GM12878 (cell line): ENCODE measurements at regions not wholly inside any gene's neighbourhood (a gene's known extent, or its start where the extent isn't known, plus 50 kb on each side); places are given as distances from the start of the nearest gene placed in this dataset.
"Not testable (repeated sequence)": the region's sequence is repeated elsewhere in the genome, so short reads cannot be mapped to it uniquely, and the experiment has no call there.

ENCODE experiments used
- CEBPB ChIP-seq, 2 experiments: fragments of 150-350 bp in 1 of 2; IDR thresholded peaks; 2 replicates each; pipeline ENCODE4 v1.6.1; 2012 to 2014; ENCODE audit warnings: low read depth in 2 of 2, low read length in 2 of 2, borderline replicate concordance in 1 of 2, inconsistent platforms in 1 of 2
- CHD2 ChIP-seq: IDR thresholded peaks from 2 replicates; pipeline ENCODE4 v1.6.1; 2011; ENCODE audit warnings: low read depth, low read length, improper control_type of control experiment, borderline replicate concordance
- POLR2A ChIP-seq: IDR thresholded peaks from 2 replicates; pipeline ENCODE4 v1.6.1; 2011; ENCODE audit warnings: low read depth, mild to moderate bottlenecking, low read length
- POLR2AphosphoS5 ChIP-seq: IDR thresholded peaks from 2 replicates; pipeline ENCODE4 v1.6.1; 2011; ENCODE audit warnings: mild to moderate bottlenecking, low read length, inconsistent platforms
- RAD21 ChIP-seq: IDR thresholded peaks from 2 replicates; pipeline ENCODE4 v1.6.1; 2011; ENCODE audit warnings: mild to moderate bottlenecking, low read depth, low read length, moderate library complexity; ENCODE audit not compliant: insufficient read depth
- ZNF274 ChIP-seq: IDR thresholded peaks from one replicate; pipeline ENCODE4 v1.8.0; 2011; ENCODE audit not compliant: insufficient read length, insufficient read depth
- ZNF384 ChIP-seq: IDR thresholded peaks from 2 replicates; pipeline ENCODE4 v1.6.1; 2012; ENCODE audit warnings: low read depth, mild to moderate bottlenecking, low read length, improper control_type of control experiment, borderline replicate concordance
- TF ChIP-seq, protein P1 (sequence below): IDR thresholded peaks from 2 replicates; pipeline ENCODE4 v1.6.1; 2012; ENCODE audit warnings: low read depth, low read length, improper control_type of control experiment
- TF ChIP-seq, protein P2 (sequence below): IDR thresholded peaks from 2 replicates; pipeline ENCODE4 v1.6.1; 2012; ENCODE audit warnings: low read depth, low read length, improper control_type of control experiment

GRCh38 chr13:24563971-24564370 lies 51.4 kb upstream of the PARP4 start:
- not testable (repeated sequence) for TF ChIP-seq POLR2A; ZNF384; POLR2AphosphoS5; RAD21; CHD2; ZNF274; CEBPB (IDR thresholded peaks at IDR 0.05; ENCODE audit: borderline replicate concordance in 1 of 2, low read depth in 2 of 2, low read length in 2 of 2)
- TF ChIP-seq, protein P1, sequence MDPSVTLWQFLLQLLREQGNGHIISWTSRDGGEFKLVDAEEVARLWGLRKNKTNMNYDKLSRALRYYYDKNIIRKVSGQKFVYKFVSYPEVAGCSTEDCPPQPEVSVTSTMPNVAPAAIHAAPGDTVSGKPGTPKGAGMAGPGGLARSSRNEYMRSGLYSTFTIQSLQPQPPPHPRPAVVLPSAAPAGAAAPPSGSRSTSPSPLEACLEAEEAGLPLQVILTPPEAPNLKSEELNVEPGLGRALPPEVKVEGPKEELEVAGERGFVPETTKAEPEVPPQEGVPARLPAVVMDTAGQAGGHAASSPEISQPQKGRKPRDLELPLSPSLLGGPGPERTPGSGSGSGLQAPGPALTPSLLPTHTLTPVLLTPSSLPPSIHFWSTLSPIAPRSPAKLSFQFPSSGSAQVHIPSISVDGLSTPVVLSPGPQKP: not testable (repeated sequence)
- TF ChIP-seq, protein P2, sequence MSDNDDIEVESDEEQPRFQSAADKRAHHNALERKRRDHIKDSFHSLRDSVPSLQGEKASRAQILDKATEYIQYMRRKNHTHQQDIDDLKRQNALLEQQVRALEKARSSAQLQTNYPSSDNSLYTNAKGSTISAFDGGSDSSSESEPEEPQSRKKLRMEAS: not testable (repeated sequence)
